PFSK-1 (cell line): ENCODE measurements at regions not wholly inside any gene's neighbourhood (a gene's known extent, or its start where the extent isn't known, plus 50 kb on each side); places are given as distances from the start of the nearest gene placed in this dataset.

Source experiments
- POLR2AphosphoS5 ChIP-seq: IDR thresholded peaks from 2 replicates; pipeline ENCODE4 v1.6.1; 2012; ENCODE audit warnings: low read depth, mild to moderate bottlenecking, control low read depth, low read length, moderate library complexity
- REST ChIP-seq, 2 experiments: IDR thresholded peaks; 2 replicates each; pipeline versions ENCODE4 v1.6.1 to v1.8.0; 2011 to 2012; ENCODE audit warnings: low read depth in 2 of 2, low read length in 2 of 2, control low read depth in 1 of 2, inconsistent platforms in 1 of 2, mild to moderate bottlenecking in 1 of 2, moderate library complexity in 1 of 2; ENCODE audit not compliant: insufficient read depth in 1 of 2
- SIN3A ChIP-seq: IDR thresholded peaks from 2 replicates; pipeline ENCODE4 v1.6.1; 2012; ENCODE audit warnings: mild to moderate bottlenecking, low read length, moderate library complexity, borderline replicate concordance; ENCODE audit not compliant: insufficient read depth

- TF ChIP-seq REST (IDR thresholded peaks at IDR 0.05; ENCODE audit: insufficient read depth in 1 of 2, low read depth in 2 of 2, low read length in 2 of 2) (no peak), POLR2AphosphoS5 (no peak), SIN3A (no peak)
Observed at GRCh38 chr4:98733601-98734000, 75.2 kb upstream of the TSPAN5 start.
